ENCODE measurements at regions not wholly inside any gene's neighbourhood (a gene's known extent, or its start where the extent isn't known, plus 50 kb on each side); places are given as distances from the start of the nearest gene placed in this dataset.

DNA sequence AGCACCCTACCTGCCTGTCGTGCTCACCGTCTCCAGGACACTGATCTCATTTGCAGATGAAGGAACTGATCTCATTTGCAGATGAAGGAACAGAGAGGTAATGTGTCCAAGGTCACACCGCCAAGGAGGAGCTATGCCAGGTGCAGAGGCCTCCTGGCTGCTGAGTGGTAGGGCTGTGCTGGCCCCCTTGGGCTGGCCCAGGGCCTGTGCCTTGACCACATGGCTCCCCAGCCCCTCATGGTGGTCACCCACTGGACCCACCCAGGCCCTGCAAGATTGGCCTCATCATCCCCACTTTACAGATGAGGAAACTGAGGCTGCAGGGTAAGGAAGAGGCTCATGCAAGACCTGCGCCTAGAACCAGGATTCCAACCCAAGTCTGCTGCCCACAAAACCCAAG, 628.3 kb downstream of the MATN1 start:
- H3K4me3 ChIP-seq (ENCODE audit: low read length) = no peak overlapping the region
- no peak for TF ChIP-seq CTCF (IDR thresholded peaks at IDR 0.05; ENCODE audit: insufficient read depth, low read depth, low read length, missing control alignments)

DNA sequence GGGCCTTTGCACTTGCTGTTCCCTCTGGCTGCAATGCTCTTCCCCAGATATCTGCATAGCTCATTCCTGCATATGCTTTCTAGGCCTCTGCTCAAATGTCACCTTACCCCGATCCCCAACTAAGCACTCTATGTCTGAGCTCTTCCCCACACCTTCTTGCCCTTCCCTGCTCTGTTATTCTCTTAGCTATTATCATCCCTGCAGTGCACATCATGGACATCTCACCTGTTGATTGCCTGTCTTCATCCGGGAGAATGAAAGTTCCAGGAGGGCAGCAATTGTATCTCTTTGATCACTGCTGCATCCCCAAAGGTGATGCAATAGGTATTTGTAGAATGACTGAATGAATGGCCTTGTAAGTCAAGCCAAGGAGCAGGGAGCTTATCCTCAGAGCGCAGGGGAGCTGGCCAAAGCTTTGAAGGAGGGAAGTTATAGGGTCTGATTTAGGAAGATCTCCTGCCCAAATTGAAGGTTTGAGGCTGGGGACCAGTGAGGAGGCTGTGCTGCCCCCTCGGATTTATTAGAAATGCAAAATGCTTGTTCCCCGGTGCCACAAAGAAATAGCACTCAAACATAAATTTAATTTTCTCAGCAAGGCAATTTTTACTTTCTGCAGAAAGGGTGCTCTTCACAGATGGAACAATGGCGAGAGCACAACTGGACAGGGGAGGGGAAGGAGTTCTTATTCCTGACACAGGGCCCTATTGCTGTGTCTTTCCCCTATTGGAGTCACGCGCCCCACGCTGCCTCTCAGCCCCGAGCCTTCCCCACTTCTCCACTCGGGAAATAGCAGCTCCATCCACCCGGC, 631.1 kb downstream of the MATN1 start:
- H3K4me3 ChIP-seq (ENCODE audit: low read length) = no peak overlapping the region
- no peak for DNase-seq (ENCODE audit: low read depth)
- no peak for TF ChIP-seq CTCF (IDR thresholded peaks at IDR 0.05; ENCODE audit: insufficient read depth, low read depth, low read length, missing control alignments)

More for the DNA sequence above, 628.3 kb downstream of the MATN1 start:
- DNase-seq (ENCODE audit: low read depth) = no peak

GRCh38 chr1:30090162-30090820, 633.1 kb downstream of the MATN1 start:
- no peak overlapping the region for H3K4me3 ChIP-seq (ENCODE audit: low read length)
- DNase-seq (ENCODE audit: low read depth) = no peak
- no peak for TF ChIP-seq CTCF (IDR thresholded peaks at IDR 0.05; ENCODE audit: insufficient read depth, low read depth, low read length, missing control alignments)

- no peak for DNase-seq (ENCODE audit: low read depth)
- TF ChIP-seq CTCF (IDR thresholded peaks at IDR 0.05; ENCODE audit: insufficient read depth, low read depth, low read length, missing control alignments) = no peak
- no peak overlapping the region for H3K4me3 ChIP-seq (ENCODE audit: low read length)
Measured at GRCh38 chr1:30089024-30089430, 634.4 kb downstream of the MATN1 start.

DNA sequence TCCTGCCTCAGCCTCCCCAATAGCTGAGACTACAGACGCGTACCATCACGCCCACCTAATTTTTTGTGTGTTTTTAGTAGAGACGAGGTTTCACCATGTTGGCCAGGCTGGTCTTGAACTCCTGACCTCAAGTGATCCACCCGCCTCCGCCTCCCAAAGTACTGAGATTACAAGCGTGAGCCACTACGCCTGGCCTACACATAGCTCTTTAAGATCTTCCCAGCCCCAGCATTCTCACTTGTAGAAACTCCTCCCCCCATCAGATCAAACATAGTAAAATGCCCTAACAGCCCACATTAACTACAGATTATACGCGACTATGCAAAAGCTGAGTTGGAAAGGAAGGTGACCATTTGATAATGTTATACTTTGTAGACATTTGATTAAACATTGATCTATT, 634.8 kb downstream of the MATN1 start:
- no peak for TF ChIP-seq CTCF (IDR thresholded peaks at IDR 0.05; ENCODE audit: insufficient read depth, low read depth, low read length, missing control alignments)
- no peak overlapping the region for H3K4me3 ChIP-seq (ENCODE audit: low read length)
- no peak for DNase-seq (ENCODE audit: low read depth)

DNA sequence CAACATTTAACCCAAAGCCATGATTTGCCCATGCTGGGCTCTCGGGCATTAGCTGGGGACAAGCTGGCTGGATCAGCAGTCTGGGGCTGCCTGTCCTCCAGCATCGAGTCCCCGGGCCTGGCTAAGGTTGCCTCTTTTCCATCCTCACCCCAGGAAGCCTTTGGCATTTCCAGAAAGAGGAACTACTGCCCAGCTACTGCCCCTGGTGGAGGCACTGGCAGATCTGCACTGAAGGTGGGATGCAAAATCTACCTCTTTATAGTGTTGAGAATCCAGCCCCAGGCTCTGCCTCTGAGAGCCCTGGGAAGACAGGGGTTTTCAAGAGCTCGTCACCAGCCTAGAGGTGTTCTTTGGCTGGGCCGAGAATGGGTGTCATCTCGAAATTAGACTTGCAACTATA, 635.9 kb downstream of the MATN1 start:
- peak; percentile 13 for TF ChIP-seq CTCF (IDR thresholded peaks at IDR 0.05; ENCODE audit: insufficient read depth, low read depth, low read length, missing control alignments)
- DNase-seq (ENCODE audit: low read depth) = no peak
- H3K4me3 ChIP-seq (ENCODE audit: low read length) = no peak overlapping the region

Data from epithelial cell of esophagus (primary cell).